ENCODE measurements at regions not wholly inside any gene's neighbourhood (a gene's known extent, or its start where the extent isn't known, plus 50 kb on each side); places are given as distances from the start of the nearest gene placed in this dataset.

- WGBS (ENCODE audit: missing lambda C conversion rate): 53% methylated on average over 7 of the region's 7 CpGs
Measured at GRCh38 chr2:15790838-15791237, 149.5 kb upstream of the MYCN start.

DNA sequence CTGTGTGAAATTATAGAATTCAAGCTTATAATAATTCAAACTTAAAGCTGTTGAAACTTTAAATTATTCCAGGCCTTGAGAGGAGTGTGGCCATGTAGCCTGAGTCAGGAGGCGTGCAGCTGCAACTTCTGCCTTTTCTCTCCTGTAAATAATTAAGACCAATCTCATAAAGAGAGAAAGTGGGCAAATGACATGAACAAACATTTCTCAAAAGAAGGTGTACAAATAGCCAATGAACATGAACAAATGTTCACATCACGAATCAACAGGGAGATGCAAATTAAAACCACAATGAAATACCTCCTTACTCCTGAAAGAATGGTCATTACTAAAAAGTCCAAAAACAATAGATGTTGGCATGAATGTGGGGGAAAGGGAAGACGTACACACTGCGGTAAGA lies 149.1 kb upstream of the MYCN start:
- ChIA-PET CTCF (interaction anchor here (0.8 to 1.0 kb wide), 2 partner anchors 29 to 42 kb away, joined by 3 read pairs; no protein-coding TSS in a partner anchor), POLR2A (no interaction called here)
- FAIRE-seq (no peak), ATAC-seq (no peak), DNase-seq (ENCODE audit: low read depth in 1 of 2, low spot score in 1 of 2) (no peak)
- no peak for TF ChIP-seq USF2 (IDR thresholded peaks at IDR 0.05)
- no peak for TF ChIP-seq CHD2 (IDR thresholded peaks at IDR 0.05; ENCODE audit: low read length, partially characterized antibody)
- no peak for TF ChIP-seq MAZ (IDR thresholded peaks at IDR 0.05; ENCODE audit: borderline replicate concordance, low read depth, low read length)
- no peak for TF ChIP-seq ESRRA (IDR thresholded peaks at IDR 0.05; ENCODE audit: borderline replicate concordance, low read length)
- no peak for TF ChIP-seq ZNF302 (CRISPR knock-in tag; IDR thresholded peaks at IDR 0.05)
- no peak for TF ChIP-seq HDAC2 (IDR thresholded peaks at IDR 0.05)
- TF ChIP-seq KDM1A (IDR thresholded peaks at IDR 0.05; ENCODE audit: low read depth): no peak
- no peak for TF ChIP-seq RFX5 (IDR thresholded peaks at IDR 0.05)
- TF ChIP-seq HOXB5 (CRISPR knock-in tag; IDR thresholded peaks at IDR 0.05): no peak
- no peak for TF ChIP-seq ZC3H11A (IDR thresholded peaks at IDR 0.05)
- TF ChIP-seq NFE2L2 (conservative IDR thresholded peaks at IDR 0.05; ENCODE audit: low read length): no peak
- TF ChIP-seq MYC (IDR thresholded peaks at IDR 0.05; ENCODE audit: borderline replicate concordance, low read length): no peak
- TF ChIP-seq, protein P1, sequence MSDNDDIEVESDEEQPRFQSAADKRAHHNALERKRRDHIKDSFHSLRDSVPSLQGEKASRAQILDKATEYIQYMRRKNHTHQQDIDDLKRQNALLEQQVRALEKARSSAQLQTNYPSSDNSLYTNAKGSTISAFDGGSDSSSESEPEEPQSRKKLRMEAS (IDR thresholded peaks at IDR 0.05): no peak
- TF ChIP-seq TP53 (CRISPR knock-in tag; IDR thresholded peaks at IDR 0.05): no peak
- TF ChIP-seq, protein P2, sequence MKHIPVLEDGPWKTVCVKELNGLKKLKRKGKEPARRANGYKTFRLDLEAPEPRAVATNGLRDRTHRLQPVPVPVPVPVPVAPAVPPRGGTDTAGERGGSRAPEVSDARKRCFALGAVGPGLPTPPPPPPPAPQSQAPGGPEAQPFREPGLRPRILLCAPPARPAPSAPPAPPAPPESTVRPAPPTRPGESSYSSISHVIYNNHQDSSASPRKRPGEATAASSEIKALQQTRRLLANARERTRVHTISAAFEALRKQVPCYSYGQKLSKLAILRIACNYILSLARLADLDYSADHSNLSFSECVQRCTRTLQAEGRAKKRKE (CRISPR knock-in tag; IDR thresholded peaks at IDR 0.05; ENCODE audit: low read depth): no peak
- no peak for TF ChIP-seq PHF8 (IDR thresholded peaks at IDR 0.05; ENCODE audit: borderline replicate concordance, low read depth)
- no peak for TF ChIP-seq ELK1 (IDR thresholded peaks at IDR 0.05; ENCODE audit: low read depth, low read length)
- TF ChIP-seq SMC3 (IDR thresholded peaks at IDR 0.05): no peak
- no peak for TF ChIP-seq RARB (CRISPR knock-in tag; IDR thresholded peaks at IDR 0.05)
- no peaks in the 10 kb centered on the region for H3K4me1 ChIP-seq
- no peak overlapping the region for H3K4me2 ChIP-seq
- 66% methylated on average over 4 of the region's 4 CpGs for WGBS (ENCODE audit: missing lambda C conversion rate)
- H3K9me3 ChIP-seq: no peaks in the 10 kb centered on the region
- no peak overlapping the region for H3K27ac ChIP-seq
- no peak overlapping the region for H3K4me3 ChIP-seq

More at GRCh38 chr2:15790838-15791237, 149.5 kb upstream of the MYCN start:
- Histone ChIP-seq H3K9me3 (no peaks in the 10 kb centered on the region), H3K4me1 (no peaks in the 10 kb centered on the region), H3K4me2 (no peak overlapping the region), H3K4me3 (no peak overlapping the region), H3K27ac (no peak overlapping the region)
- CTCF ChIA-PET: interaction anchor here (0.8 kb wide), 1 partner anchor 28 kb away, joined by 3 read pairs; no protein-coding TSS in a partner anchor
- ATAC-seq (no peak), FAIRE-seq (no peak), DNase-seq (ENCODE audit: low read depth in 1 of 2, low spot score in 1 of 2) (no peak)
- POLR2A ChIA-PET: no interaction called here
- TF ChIP-seq PHF8 (IDR thresholded peaks at IDR 0.05; ENCODE audit: borderline replicate concordance, low read depth): no peak
- TF ChIP-seq JUNB (IDR thresholded peaks at IDR 0.05): no peak
- TF ChIP-seq NPAS2 (CRISPR knock-in tag; IDR thresholded peaks at IDR 0.05; ENCODE audit: borderline replicate concordance): no peak
- no peak for TF ChIP-seq HDAC2 (IDR thresholded peaks at IDR 0.05)
- no peak for TF ChIP-seq CHD4 (IDR thresholded peaks at IDR 0.05; ENCODE audit: borderline replicate concordance)
- TF ChIP-seq, protein P3, sequence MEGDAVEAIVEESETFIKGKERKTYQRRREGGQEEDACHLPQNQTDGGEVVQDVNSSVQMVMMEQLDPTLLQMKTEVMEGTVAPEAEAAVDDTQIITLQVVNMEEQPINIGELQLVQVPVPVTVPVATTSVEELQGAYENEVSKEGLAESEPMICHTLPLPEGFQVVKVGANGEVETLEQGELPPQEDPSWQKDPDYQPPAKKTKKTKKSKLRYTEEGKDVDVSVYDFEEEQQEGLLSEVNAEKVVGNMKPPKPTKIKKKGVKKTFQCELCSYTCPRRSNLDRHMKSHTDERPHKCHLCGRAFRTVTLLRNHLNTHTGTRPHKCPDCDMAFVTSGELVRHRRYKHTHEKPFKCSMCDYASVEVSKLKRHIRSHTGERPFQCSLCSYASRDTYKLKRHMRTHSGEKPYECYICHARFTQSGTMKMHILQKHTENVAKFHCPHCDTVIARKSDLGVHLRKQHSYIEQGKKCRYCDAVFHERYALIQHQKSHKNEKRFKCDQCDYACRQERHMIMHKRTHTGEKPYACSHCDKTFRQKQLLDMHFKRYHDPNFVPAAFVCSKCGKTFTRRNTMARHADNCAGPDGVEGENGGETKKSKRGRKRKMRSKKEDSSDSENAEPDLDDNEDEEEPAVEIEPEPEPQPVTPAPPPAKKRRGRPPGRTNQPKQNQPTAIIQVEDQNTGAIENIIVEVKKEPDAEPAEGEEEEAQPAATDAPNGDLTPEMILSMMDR (IDR thresholded peaks at IDR 0.05): no peak
- TF ChIP-seq ZC3H11A (IDR thresholded peaks at IDR 0.05): no peak
- TF ChIP-seq, protein P2 (CRISPR knock-in tag; IDR thresholded peaks at IDR 0.05; ENCODE audit: low read depth): no peak

Data from A549 (cell line).